ENCODE measurements at regions not wholly inside any gene's neighbourhood (a gene's known extent, or its start where the extent isn't known, plus 50 kb on each side); places are given as distances from the start of the nearest gene placed in this dataset.

- Histone ChIP-seq H2BK15ac (ENCODE audit: low read depth, poor library complexity, severe bottlenecking) (no peak overlapping the region), H2AK5ac (ENCODE audit: low read length, severe bottlenecking) (no peak overlapping the region), H3K36me3 (ENCODE audit: control insufficient read depth in 1 of 2, insufficient read depth in 2 of 2, low read depth in 1 of 2, low read length in 2 of 2) (no peaks in the 10 kb centered on the region), H3K4me1 (ENCODE audit: control insufficient read depth, insufficient read depth, low read depth, low read length) (no peaks in the 10 kb centered on the region), H2BK12ac (ENCODE audit: low read length in 2 of 2) (no peak overlapping the region), H3K9ac (ENCODE audit: low read length) (no peak overlapping the region), H3K14ac (ENCODE audit: low read length in 2 of 2) (no peak overlapping the region), H3K9me3 (ENCODE audit: control insufficient read depth, low read length) (no peaks in the 10 kb centered on the region), H4K91ac (ENCODE audit: low read length) (no peak overlapping the region), H2BK5ac (ENCODE audit: low read depth, low read length, poor library complexity, severe bottlenecking) (no peak overlapping the region), H3K4ac (ENCODE audit: low read depth in 1 of 2, low read length in 2 of 2) (no peak overlapping the region), H3K4me3 (ENCODE audit: insufficient read depth in 1 of 2, low read depth in 1 of 2, low read length in 2 of 2) (no peak overlapping the region), H3K27ac (ENCODE audit: low read length, poor library complexity, severe bottlenecking) (no peak overlapping the region), H2BK120ac (ENCODE audit: low read depth, low read length) (no peak overlapping the region), H2AFZ (ENCODE audit: low read depth, low read length) (no peak overlapping the region), H3K23ac (ENCODE audit: low read length in 2 of 2) (no peak overlapping the region), H4K8ac (ENCODE audit: low read length) (no peak overlapping the region), H3K79me1 (replicated peaks; ENCODE audit: low read length, poor library complexity, severe bottlenecking) (no peaks in the 10 kb centered on the region), H3K18ac (ENCODE audit: low read depth in 1 of 2, low read length in 2 of 2) (no peak overlapping the region), H3K4me2 (ENCODE audit: low read length, poor library complexity, severe bottlenecking) (no peak overlapping the region), H3K27me3 (ENCODE audit: control insufficient read depth in 1 of 2, insufficient read depth in 1 of 2, low read length in 2 of 2) (peaks cover 5 to 6% of the 10 kb centered on the region in 2 experiments)
- 59% methylated on average over 3 of the region's 3 CpGs for WGBS
- no peak for DNase-seq
Observed at GRCh38 chr3:137097386-137097785, 139.6 kb downstream of the IL20RB start.

- no peak overlapping the region for H2BK12ac ChIP-seq (ENCODE audit: low read length in 2 of 2)
- no peak overlapping the region for H3K23ac ChIP-seq (ENCODE audit: low read length in 2 of 2)
- H3K4me3 ChIP-seq (ENCODE audit: insufficient read depth in 1 of 2, low read depth in 1 of 2, low read length in 2 of 2) = no peak overlapping the region
- H4K91ac ChIP-seq (ENCODE audit: low read length) = no peak overlapping the region
- H3K27ac ChIP-seq (ENCODE audit: low read length, poor library complexity, severe bottlenecking) = no peak overlapping the region
- no peak overlapping the region for H2BK15ac ChIP-seq (ENCODE audit: low read depth, poor library complexity, severe bottlenecking)
- no peaks in the 10 kb centered on the region for H3K79me1 ChIP-seq (replicated peaks; ENCODE audit: low read length, poor library complexity, severe bottlenecking)
- H3K9ac ChIP-seq (ENCODE audit: low read length) = no peak overlapping the region
- no peak overlapping the region for H3K4me2 ChIP-seq (ENCODE audit: low read length, poor library complexity, severe bottlenecking)
- H3K36me3 ChIP-seq (ENCODE audit: control insufficient read depth in 1 of 2, insufficient read depth in 2 of 2, low read depth in 1 of 2, low read length in 2 of 2) = no peaks in the 10 kb centered on the region
- no peak overlapping the region for H2AK5ac ChIP-seq (ENCODE audit: low read length, severe bottlenecking)
- H3K18ac ChIP-seq (ENCODE audit: low read depth in 1 of 2, low read length in 2 of 2) = no peak overlapping the region
- WGBS = 84% methylated on average over 5 of the region's 5 CpGs
- H2AFZ ChIP-seq (ENCODE audit: low read depth, low read length) = no peak overlapping the region
- no peaks in the 10 kb centered on the region for H3K4me1 ChIP-seq (ENCODE audit: control insufficient read depth, insufficient read depth, low read depth, low read length)
- no peak overlapping the region for H3K14ac ChIP-seq (ENCODE audit: low read length in 2 of 2)
- H4K8ac ChIP-seq (ENCODE audit: low read length) = no peak overlapping the region
- peaks cover 5 to 6% of the 10 kb centered on the region in 2 experiments for H3K27me3 ChIP-seq (ENCODE audit: control insufficient read depth in 1 of 2, insufficient read depth in 1 of 2, low read length in 2 of 2)
- no peak for DNase-seq
- no peak overlapping the region for H3K4ac ChIP-seq (ENCODE audit: low read depth in 1 of 2, low read length in 2 of 2)
- H2BK120ac ChIP-seq (ENCODE audit: low read depth, low read length) = no peak overlapping the region
- no peak overlapping the region for H2BK5ac ChIP-seq (ENCODE audit: low read depth, low read length, poor library complexity, severe bottlenecking)
- H3K9me3 ChIP-seq (ENCODE audit: control insufficient read depth, low read length) = no peaks in the 10 kb centered on the region
Observed at GRCh38 chr3:137097852-137098251, 140.1 kb downstream of the IL20RB start.

- H2BK15ac ChIP-seq (ENCODE audit: low read depth, poor library complexity, severe bottlenecking) = no peak overlapping the region
- no peak overlapping the region for H2BK12ac ChIP-seq (ENCODE audit: low read length in 2 of 2)
- H3K9me3 ChIP-seq (ENCODE audit: control insufficient read depth, low read length) = no peaks in the 10 kb centered on the region
- H3K27me3 ChIP-seq (ENCODE audit: control insufficient read depth in 1 of 2, insufficient read depth in 1 of 2, low read length in 2 of 2) = peaks cover 11 to 19% of the 10 kb centered on the region in 2 experiments
- H3K23ac ChIP-seq (ENCODE audit: low read length in 2 of 2) = no peak overlapping the region
- no peak overlapping the region for H2AK5ac ChIP-seq (ENCODE audit: low read length, severe bottlenecking)
- no peaks in the 10 kb centered on the region for H3K79me1 ChIP-seq (replicated peaks; ENCODE audit: low read length, poor library complexity, severe bottlenecking)
- no peak overlapping the region for H3K27ac ChIP-seq (ENCODE audit: low read length, poor library complexity, severe bottlenecking)
- no peak overlapping the region for H2BK120ac ChIP-seq (ENCODE audit: low read depth, low read length)
- no peak overlapping the region for H3K9ac ChIP-seq (ENCODE audit: low read length)
- H2BK5ac ChIP-seq (ENCODE audit: low read depth, low read length, poor library complexity, severe bottlenecking) = no peak overlapping the region
- H4K91ac ChIP-seq (ENCODE audit: low read length) = no peak overlapping the region
- H3K4ac ChIP-seq (ENCODE audit: low read depth in 1 of 2, low read length in 2 of 2) = no peak overlapping the region
- no peak for DNase-seq
- no peaks in the 10 kb centered on the region for H3K4me1 ChIP-seq (ENCODE audit: control insufficient read depth, insufficient read depth, low read depth, low read length)
- H3K36me3 ChIP-seq (ENCODE audit: control insufficient read depth in 1 of 2, insufficient read depth in 2 of 2, low read depth in 1 of 2, low read length in 2 of 2) = no peaks in the 10 kb centered on the region
- H3K4me3 ChIP-seq (ENCODE audit: insufficient read depth in 1 of 2, low read depth in 1 of 2, low read length in 2 of 2) = no peak overlapping the region
- H3K18ac ChIP-seq (ENCODE audit: low read depth in 1 of 2, low read length in 2 of 2) = no peak overlapping the region
- no peak overlapping the region for H2AFZ ChIP-seq (ENCODE audit: low read depth, low read length)
- no peak overlapping the region for H3K14ac ChIP-seq (ENCODE audit: low read length in 2 of 2)
- H3K4me2 ChIP-seq (ENCODE audit: low read length, poor library complexity, severe bottlenecking) = no peak overlapping the region
- 91% methylated on average over 3 of the region's 3 CpGs for WGBS
- no peak overlapping the region for H4K8ac ChIP-seq (ENCODE audit: low read length)
Observed at GRCh38 chr3:137099364-137100219, 141.8 kb downstream of the IL20RB start.

- Histone ChIP-seq H4K8ac (ENCODE audit: low read length) (no peak overlapping the region), H3K4me1 (ENCODE audit: control insufficient read depth, insufficient read depth, low read depth, low read length) (no peaks in the 10 kb centered on the region), H3K27me3 (ENCODE audit: control insufficient read depth in 1 of 2, insufficient read depth in 1 of 2, low read length in 2 of 2) (peaks cover 11 to 23% of the 10 kb centered on the region in 2 experiments), H2BK15ac (ENCODE audit: low read depth, poor library complexity, severe bottlenecking) (no peak overlapping the region), H3K4ac (ENCODE audit: low read depth in 1 of 2, low read length in 2 of 2) (no peak overlapping the region), H3K36me3 (ENCODE audit: control insufficient read depth in 1 of 2, insufficient read depth in 2 of 2, low read depth in 1 of 2, low read length in 2 of 2) (no peaks in the 10 kb centered on the region), H3K4me3 (ENCODE audit: insufficient read depth in 1 of 2, low read depth in 1 of 2, low read length in 2 of 2) (no peak overlapping the region), H2BK5ac (ENCODE audit: low read depth, low read length, poor library complexity, severe bottlenecking) (no peak overlapping the region), H3K18ac (ENCODE audit: low read depth in 1 of 2, low read length in 2 of 2) (no peak overlapping the region), H3K9me3 (ENCODE audit: control insufficient read depth, low read length) (no peaks in the 10 kb centered on the region), H2AFZ (ENCODE audit: low read depth, low read length) (no peak overlapping the region), H3K4me2 (ENCODE audit: low read length, poor library complexity, severe bottlenecking) (no peak overlapping the region), H3K27ac (ENCODE audit: low read length, poor library complexity, severe bottlenecking) (no peak overlapping the region), H3K23ac (ENCODE audit: low read length in 2 of 2) (no peak overlapping the region), H2BK12ac (ENCODE audit: low read length in 2 of 2) (no peak overlapping the region), H2AK5ac (ENCODE audit: low read length, severe bottlenecking) (no peak overlapping the region), H2BK120ac (ENCODE audit: low read depth, low read length) (no peak overlapping the region), H3K79me1 (replicated peaks; ENCODE audit: low read length, poor library complexity, severe bottlenecking) (no peaks in the 10 kb centered on the region), H3K14ac (ENCODE audit: low read length in 2 of 2) (no peak overlapping the region), H3K9ac (ENCODE audit: low read length) (no peak overlapping the region), H4K91ac (ENCODE audit: low read length) (no peak overlapping the region)
- 100% methylated on average over 1 of the region's 1 CpG for whole genome bisulfite sequencing
- no peak for DNase-seq
Observed at GRCh38 chr3:137100326-137100725, 142.5 kb downstream of the IL20RB start.

All from mesenchymal stem cell (in vitro differentiated cells and primary cell).